SH-SY5Y (cell line): ENCODE measurements at regions not wholly inside any gene's neighbourhood (a gene's known extent, or its start where the extent isn't known, plus 50 kb on each side); places are given as distances from the start of the nearest gene placed in this dataset.

ENCODE experiments used
- GATA2 ChIP-seq: IDR thresholded peaks from 2 replicates; pipeline ENCODE4 v1.6.1; 2011; ENCODE audit warnings: mild to moderate bottlenecking, low read depth, low read length
- GATA3 ChIP-seq: IDR thresholded peaks from 2 replicates; pipeline ENCODE4 v1.6.1; 2011; ENCODE audit warnings: low read depth, mild to moderate bottlenecking, low read length, moderate library complexity

DNA sequence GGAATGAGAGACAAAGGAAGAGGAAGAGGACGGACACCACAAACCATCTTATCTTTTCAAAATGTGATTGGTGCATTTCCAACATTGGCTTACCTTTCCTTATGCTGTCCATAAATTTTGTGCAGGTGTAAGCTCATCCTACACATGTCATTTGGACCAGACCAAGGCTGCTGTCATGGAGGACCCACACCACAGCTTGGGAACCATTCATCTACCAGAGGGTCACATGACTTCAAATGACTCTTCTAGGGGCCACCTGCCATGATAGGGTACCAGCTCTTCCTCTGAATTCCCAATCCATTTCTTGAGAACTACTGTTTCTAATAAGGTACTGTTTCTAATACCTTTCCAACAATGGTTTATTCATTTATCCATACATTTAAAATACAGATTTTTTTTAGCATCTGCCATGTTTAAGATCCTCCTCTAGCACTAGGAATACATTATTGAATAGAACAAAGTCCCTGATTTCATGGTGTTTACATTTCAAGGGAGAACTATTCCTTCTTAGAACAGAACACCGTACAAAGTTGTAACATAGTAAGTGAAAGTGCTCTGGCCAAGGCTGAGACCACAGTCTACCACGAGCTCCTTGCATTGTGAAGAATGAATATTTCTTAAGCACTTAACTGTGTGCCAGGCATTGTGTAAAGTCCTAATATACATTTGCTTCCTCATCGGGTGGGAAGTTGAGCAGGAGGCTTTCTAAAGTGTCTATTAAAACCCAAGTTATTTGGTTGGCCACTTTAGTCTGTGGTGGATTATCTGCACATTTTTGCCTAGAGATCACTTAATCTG is 246.1 kb upstream of the FN1 start:
- no peak for TF ChIP-seq GATA2
- TF ChIP-seq GATA3 = no peak
